SU-DHL-6 (cell line): ENCODE measurements at regions not wholly inside any gene's neighbourhood (a gene's known extent, or its start where the extent isn't known, plus 50 kb on each side); places are given as distances from the start of the nearest gene placed in this dataset.

Source experiments
- EZH2phosphoT487 ChIP-seq: fragments of 200-600 bp; sonication (generic), shearing (Covaris generic); conservative IDR thresholded peaks from 2 replicates; pipeline ENCODE4 v1.6.1; 2018; ENCODE audit warnings: mild to moderate bottlenecking, antibody characterized with exemption, low read length, moderate library complexity, mixed read lengths
- TF ChIP-seq, protein P1 (sequence below): fragments of 200-600 bp; sonication (generic); IDR thresholded peaks from one replicate; pipeline ENCODE4 v1.5.1; 2017; ENCODE audit warnings: antibody characterized with exemption, mild to moderate bottlenecking, low read length, moderate library complexity; ENCODE audit not compliant: insufficient read depth, poor library complexity, severe bottlenecking

DNA sequence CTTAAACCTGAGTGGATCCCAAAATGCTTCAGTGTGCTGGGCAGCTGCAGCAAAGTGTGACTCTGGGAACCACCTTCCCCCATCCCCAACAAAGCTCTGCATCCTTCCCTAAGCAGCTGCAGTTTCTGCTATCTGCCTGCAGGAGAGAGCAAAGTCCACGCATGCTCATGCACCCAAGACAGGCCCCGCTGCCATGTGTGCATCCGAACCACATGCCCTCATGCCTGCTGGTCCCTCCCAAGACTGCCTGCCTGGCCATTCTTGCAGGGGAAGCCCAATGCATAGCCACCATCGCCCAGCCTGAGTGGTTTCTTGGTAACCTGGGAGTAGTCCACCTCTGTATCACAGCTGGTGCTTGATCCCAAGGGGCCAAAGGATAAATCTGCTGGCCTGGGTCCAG lies 94.3 kb upstream of the OLIG3 start:
- TF ChIP-seq, protein P1, sequence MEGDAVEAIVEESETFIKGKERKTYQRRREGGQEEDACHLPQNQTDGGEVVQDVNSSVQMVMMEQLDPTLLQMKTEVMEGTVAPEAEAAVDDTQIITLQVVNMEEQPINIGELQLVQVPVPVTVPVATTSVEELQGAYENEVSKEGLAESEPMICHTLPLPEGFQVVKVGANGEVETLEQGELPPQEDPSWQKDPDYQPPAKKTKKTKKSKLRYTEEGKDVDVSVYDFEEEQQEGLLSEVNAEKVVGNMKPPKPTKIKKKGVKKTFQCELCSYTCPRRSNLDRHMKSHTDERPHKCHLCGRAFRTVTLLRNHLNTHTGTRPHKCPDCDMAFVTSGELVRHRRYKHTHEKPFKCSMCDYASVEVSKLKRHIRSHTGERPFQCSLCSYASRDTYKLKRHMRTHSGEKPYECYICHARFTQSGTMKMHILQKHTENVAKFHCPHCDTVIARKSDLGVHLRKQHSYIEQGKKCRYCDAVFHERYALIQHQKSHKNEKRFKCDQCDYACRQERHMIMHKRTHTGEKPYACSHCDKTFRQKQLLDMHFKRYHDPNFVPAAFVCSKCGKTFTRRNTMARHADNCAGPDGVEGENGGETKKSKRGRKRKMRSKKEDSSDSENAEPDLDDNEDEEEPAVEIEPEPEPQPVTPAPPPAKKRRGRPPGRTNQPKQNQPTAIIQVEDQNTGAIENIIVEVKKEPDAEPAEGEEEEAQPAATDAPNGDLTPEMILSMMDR: no peak
- TF ChIP-seq EZH2phosphoT487: no peak
